GM23338 (cell line): ENCODE measurements at regions not wholly inside any gene's neighbourhood (a gene's known extent, or its start where the extent isn't known, plus 50 kb on each side); places are given as distances from the start of the nearest gene placed in this dataset.

ENCODE experiments used
- ATAC-seq: fragments of 200-7000 bp; cut with Tn5 transposase; 3 replicates; pipeline ENCODE4 v1.9.1; 2020
- DNase-seq: peaks from one replicate; pipeline ENCODE4 v3.0.0-alpha.2; 2015; ENCODE audit warnings: low spot score
- H2AFZ ChIP-seq: fragments of 200-600 bp; sonication (generic); 2 replicates; pipeline ENCODE4 v1.8.0; 2016; ENCODE audit warnings: antibody characterized with exemption, mild to moderate bottlenecking, moderate library complexity
- H3F3A ChIP-seq: fragments of 200-600 bp; sonication (generic); replicated peaks from 2 replicates; pipeline ENCODE4 v1.8.0; 2017; ENCODE audit warnings: antibody characterized with exemption, mixed run types, low read depth
- H3K27ac ChIP-seq: fragments of 200-600 bp; sonication (generic); 2 replicates; pipeline ENCODE4 v1.6.1; 2016; ENCODE audit warnings: low read depth
- H3K27me3 ChIP-seq: fragments of 200-600 bp; sonication (generic); 2 replicates; pipeline ENCODE4 v1.8.0; 2016; ENCODE audit warnings: mild to moderate bottlenecking, mixed run types, moderate library complexity; ENCODE audit not compliant: insufficient read depth
- H3K36me3 ChIP-seq: fragments of 200-600 bp; sonication (generic); 2 replicates; pipeline ENCODE4 v1.8.0; 2016; ENCODE audit warnings: mild to moderate bottlenecking; ENCODE audit not compliant: insufficient read depth
- H3K4me1 ChIP-seq: fragments of 200-600 bp; sonication (generic); 2 replicates; pipeline ENCODE4 v1.8.0; 2016; ENCODE audit warnings: mild to moderate bottlenecking, moderate library complexity; ENCODE audit not compliant: insufficient read depth
- H3K4me2 ChIP-seq: fragments of 200-600 bp; sonication (generic); 2 replicates; pipeline ENCODE4 v1.7.1; 2017; ENCODE audit warnings: mixed run types
- H3K4me3 ChIP-seq: fragments of 200-600 bp; sonication (generic); 2 replicates; pipeline ENCODE4 v1.6.1; 2016; ENCODE audit warnings: mixed run types
- H3K79me2 ChIP-seq: fragments of 200-600 bp; sonication (generic); replicated peaks from 2 replicates; pipeline ENCODE4 v1.8.0; 2017; ENCODE audit warnings: mild to moderate bottlenecking; ENCODE audit not compliant: insufficient read depth
- H3K9me2 ChIP-seq: fragments of 200-600 bp; sonication (generic); 2 replicates; pipeline ENCODE4 v1.8.0; 2017; ENCODE audit not compliant: insufficient read depth
- H4K20me1 ChIP-seq: fragments of 200-600 bp; sonication (generic); replicated peaks from 2 replicates; pipeline ENCODE4 v1.8.0; 2017; ENCODE audit warnings: mild to moderate bottlenecking; ENCODE audit not compliant: insufficient read depth
- H3K27ac Mint-ChIP-seq: 2 replicates; pipeline ENCODE4 v1.8.0; 2020; ENCODE audit warnings: inconsistent platforms, mild to moderate bottlenecking, moderate library complexity, mixed read lengths
- H3K27me3 Mint-ChIP-seq: 3 replicates; pipeline ENCODE4 v1.8.0; 2022; ENCODE audit warnings: low read depth, mild to moderate bottlenecking, moderate library complexity, mixed read lengths, inconsistent platforms; ENCODE audit not compliant: insufficient read depth, poor library complexity
- H3K36me3 Mint-ChIP-seq: 3 replicates; pipeline ENCODE4 v1.8.0; 2021; ENCODE audit warnings: low read depth, mild to moderate bottlenecking, inconsistent platforms, moderate library complexity, mixed read lengths
- H3K4me1 Mint-ChIP-seq: 3 replicates; pipeline ENCODE4 v1.8.0; 2020; ENCODE audit warnings: mild to moderate bottlenecking, inconsistent platforms, mixed read lengths
- H3K4me3 Mint-ChIP-seq: 3 replicates; pipeline ENCODE4 v1.8.0; 2021; ENCODE audit warnings: moderate library complexity, mild to moderate bottlenecking, inconsistent platforms, mixed read lengths
- H3K9me3 Mint-ChIP-seq: 3 replicates; pipeline ENCODE4 v1.8.0; 2020; ENCODE audit warnings: moderate library complexity, mild to moderate bottlenecking, inconsistent platforms, mixed read lengths
- CREB1 ChIP-seq: fragments of 250-450 bp; sonication (Bioruptor Pico); IDR thresholded peaks from 2 replicates; pipeline ENCODE4 v1.5.0; 2020; ENCODE audit warnings: low read depth, mild to moderate bottlenecking, moderate library complexity
- CTCF ChIP-seq, 2 experiments: fragments of 200-600 bp in 1 of 2; sonication (generic) in 1 of 2; conservative IDR thresholded peaks; 2 replicates each; pipeline versions ENCODE4 v1.5.1 to v1.6.1; 2016 to 2017; ENCODE audit warnings: antibody characterized with exemption in 2 of 2, low read depth in 2 of 2, mild to moderate bottlenecking in 2 of 2, moderate library complexity in 1 of 2
- EZH2 ChIP-seq: fragments of 200-600 bp; sonication (generic); IDR thresholded peaks from one replicate; pipeline ENCODE4 v1.8.0; 2017; ENCODE audit warnings: antibody characterized with exemption, mild to moderate bottlenecking, low read depth; ENCODE audit not compliant: unreplicated experiment
- JUNB ChIP-seq: IDR thresholded peaks from one replicate; pipeline ENCODE4 v1.6.1; 2016; ENCODE audit warnings: antibody characterized with exemption; ENCODE audit not compliant: unreplicated experiment
- ZNF331 ChIP-seq: fragments of 250-450 bp; sonication (Bioruptor Pico); IDR thresholded peaks from 2 replicates; pipeline ENCODE4 v1.5.0; 2020; ENCODE audit warnings: low read depth, mild to moderate bottlenecking, moderate library complexity
- ZNF462 ChIP-seq: fragments of 250-450 bp; sonication (Bioruptor Pico); IDR thresholded peaks from 2 replicates; pipeline ENCODE4 v1.5.0; 2020; ENCODE audit warnings: mild to moderate bottlenecking, moderate library complexity

- H3K36me3 ChIP-seq = no peaks in the 10 kb centered on the region
- DNase-seq = no peak
- H3K36me3 Mint-ChIP-seq = peaks cover 4% of the 10 kb centered on the region; the same call in 1 of the 3 replicates
These were observed 99.5 kb downstream of the KDM5D start for GRCh38 chrY:19644889-19645638.

More at GRCh38 chrY:19644889-19645638, 99.5 kb downstream of the KDM5D start:
- no peaks in the 10 kb centered on the region for H3K79me2 ChIP-seq
- no peak for TF ChIP-seq ZNF331 (CRISPR knock-in tag)
- no peak for TF ChIP-seq EZH2
- no peak for TF ChIP-seq JUNB
- no peak for TF ChIP-seq CTCF (conservative IDR thresholded peaks at IDR 0.05; ENCODE audit: low read depth in 2 of 2)
- TF ChIP-seq ZNF462 (CRISPR knock-in tag) = no peak
- no peak for TF ChIP-seq CREB1 (CRISPR knock-in tag)
- H3K9me2 ChIP-seq = no peaks in the 10 kb centered on the region
- peaks cover 33% of the 10 kb centered on the region for H3K9me3 Mint-ChIP-seq
- H3K27ac Mint-ChIP-seq = no peak overlapping the region
- ATAC-seq = no peak
- H3K27ac ChIP-seq = no peak overlapping the region
- H4K20me1 ChIP-seq = no peaks in the 10 kb centered on the region
- H3K4me3 ChIP-seq = no peak overlapping the region
- no peaks in the 10 kb centered on the region for H3K27me3 ChIP-seq
- no peaks in the 10 kb centered on the region for H3K4me1 Mint-ChIP-seq
- H3K4me1 ChIP-seq = no peaks in the 10 kb centered on the region
- no peak overlapping the region for H2AFZ ChIP-seq
- no peaks in the 10 kb centered on the region for H3F3A ChIP-seq
- H3K4me2 ChIP-seq = no peak overlapping the region
- peaks cover 1% of the 10 kb centered on the region for H3K27me3 Mint-ChIP-seq
- no peak overlapping the region for H3K4me3 Mint-ChIP-seq
